Heart right ventricle (tissue), 16 donors: ENCODE measurements at regions not wholly inside any gene's neighbourhood (a gene's known extent, or its start where the extent isn't known, plus 50 kb on each side); places are given as distances from the start of the nearest gene placed in this dataset.

Experiments
- ATAC-seq, 8 donors: fragments of 200-7000 bp; cut with Tn5 transposase; one replicate each; pipeline ENCODE4 v1.9.1; 2020; ENCODE audit warnings: mild to moderate bottlenecking in 8 of 8, moderate library complexity in 8 of 8, moderate number of reproducible peaks in 1 of 8
- DNase-seq, 2 donors: peaks; one replicate each; pipeline ENCODE4 v3.0.0-alpha.2; 2020
- H3K27ac ChIP-seq, 10 donors: fragments of 200-600 bp; sonication (generic) in 2 of 10; one replicate each; pipeline versions ENCODE4 v1.5.0 to v1.8.0; 2020 to 2022; ENCODE audit warnings: mild to moderate bottlenecking in 3 of 10
- H3K27me3 ChIP-seq, 7 donors: fragments of 200-600 bp; one replicate each; pipeline ENCODE4 v1.8.0; 2021 to 2022; ENCODE audit warnings: mild to moderate bottlenecking in 2 of 7
- H3K36me3 ChIP-seq, 9 donors: fragments of 200-600 bp; sonication (generic) in 1 of 9; one replicate each; pipeline versions ENCODE4 v1.5.0 to v1.8.0; 2020 to 2022; ENCODE audit warnings: mild to moderate bottlenecking in 2 of 9
- H3K4me1 ChIP-seq, 9 donors: fragments of 200-600 bp; sonication (generic) in 1 of 9; one replicate each; pipeline versions ENCODE4 v1.5.0 to v1.8.0; 2020 to 2022; ENCODE audit warnings: mild to moderate bottlenecking in 4 of 9
- H3K4me3 ChIP-seq, 10 donors: fragments of 200-600 bp; sonication (generic) in 2 of 10; one replicate each; pipeline versions ENCODE4 v1.5.0 to v1.8.0; 2020 to 2022; ENCODE audit warnings: mild to moderate bottlenecking in 7 of 10, moderate library complexity in 2 of 10
- H3K9me3 ChIP-seq, 11 donors: fragments of 200-600 bp in 10 of 11; sonication (generic) in 2 of 11; one replicate each; pipeline versions ENCODE4 v1.5.0 to v1.8.0; 2013 to 2022; ENCODE audit warnings: mild to moderate bottlenecking in 2 of 11, control low read depth in 1 of 11, moderate library complexity in 1 of 11
- WGBS, 2 donors: extraction: QIAGEN DNeasy Blood & Tissue Kit; methylation state at CpG; one replicate each; pipeline ENCODE4 v1.1.7; 2013; ENCODE audit warnings: inconsistent platforms in 1 of 2; 5-methylcytosine and 5-hydroxymethylcytosine counted together
- intact Hi-C, 10 donors: fragments of 100-400 bp; cut with DNase I; formaldehyde crosslinking; loops; one replicate each; pipeline versions ENCODE4 v1.11.1 to v1.14.2; 2022
- TF ChIP-seq, protein P1 (sequence below), 9 donors: fragments of 200-600 bp; sonication (generic) in 2 of 9; IDR thresholded peaks; one replicate each; pipeline versions ENCODE4 v1.5.0 to v1.8.0; 2021 to 2022; ENCODE audit warnings: antibody characterized with exemption in 9 of 9, mild to moderate bottlenecking in 5 of 9, moderate library complexity in 1 of 9
- donor health status: Arrhythmogenic right ventricular cardiomyopathy.
- donor health status: ischemic (EF 13 %, LVEDD 7.1; RV severe dilation, severe dysfunction).
- donor health status: healthy with polysubstance abuse.
- donor health status: DM: no; HTN: yes; CAD: no.
- donor health status: DM: no; HTN: no; CAD: no.
- donor health status: ischemic (EF 25% LVEDD 6.9; RV normal size, moderate dysfunction).
- donor health status: ischemic (EF 25% LVEDD 5.7; RV mildly dilated, moderate dysfunction).
- donor health status: healthy.
- donor health status: DM: yes; HTN: yes; CAD: no.
- donor health status: Ischemic cardiomyopathy.
- donor health status: ischemic (EF 35%, LVEDD 5.7; RV mildly dilated, moderate dysfunction).
- donor health status: nonischemic (EF 11% LVEDD 7.7; RV severe dilation, severe dysfunction).
- donor health status: DM: yes; HTN: yes; CAD: no.
- donor health status: PGD.
- donor health status: ischemic (EF 29% LVEDD 5.4; RV normal size, mild dysfunction).
- donor health status: nonischemic (EF 23%, LVEDD 6.1; RV moderate dilation, normal function).

DNA sequence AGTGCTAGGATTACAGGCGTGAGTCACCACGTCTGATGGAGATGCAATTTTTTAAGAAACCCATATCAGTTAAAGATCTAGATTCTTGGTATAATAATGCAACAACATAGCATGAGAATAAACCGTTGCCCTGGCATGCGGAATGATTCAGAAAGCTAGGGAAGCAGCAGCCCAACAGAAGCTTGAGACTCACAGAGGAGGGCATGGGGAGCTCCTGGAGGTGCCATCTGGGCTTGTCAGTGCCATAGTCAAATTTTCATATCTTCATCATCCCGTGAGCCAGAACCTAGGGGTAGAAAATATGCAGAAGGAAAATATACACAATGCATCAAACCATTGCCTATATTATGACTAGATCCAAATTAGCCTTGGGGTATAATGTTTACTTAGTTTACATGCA is 118.7 kb upstream of the ADAMTS16 start:
- Histone ChIP-seq H3K9me3 (peaks cover 0 to 4% (median 0%) of the 10 kb centered on the region in 11 donors), H3K4me3 (no peak overlapping the region), H3K27ac (no peak overlapping the region), H3K27me3 (peaks cover 0 to 7% (median 0%) of the 10 kb centered on the region in 7 donors), H3K4me1 (no peaks in the 10 kb centered on the region), H3K36me3 (no peaks in the 10 kb centered on the region)
- TF ChIP-seq, protein P1, sequence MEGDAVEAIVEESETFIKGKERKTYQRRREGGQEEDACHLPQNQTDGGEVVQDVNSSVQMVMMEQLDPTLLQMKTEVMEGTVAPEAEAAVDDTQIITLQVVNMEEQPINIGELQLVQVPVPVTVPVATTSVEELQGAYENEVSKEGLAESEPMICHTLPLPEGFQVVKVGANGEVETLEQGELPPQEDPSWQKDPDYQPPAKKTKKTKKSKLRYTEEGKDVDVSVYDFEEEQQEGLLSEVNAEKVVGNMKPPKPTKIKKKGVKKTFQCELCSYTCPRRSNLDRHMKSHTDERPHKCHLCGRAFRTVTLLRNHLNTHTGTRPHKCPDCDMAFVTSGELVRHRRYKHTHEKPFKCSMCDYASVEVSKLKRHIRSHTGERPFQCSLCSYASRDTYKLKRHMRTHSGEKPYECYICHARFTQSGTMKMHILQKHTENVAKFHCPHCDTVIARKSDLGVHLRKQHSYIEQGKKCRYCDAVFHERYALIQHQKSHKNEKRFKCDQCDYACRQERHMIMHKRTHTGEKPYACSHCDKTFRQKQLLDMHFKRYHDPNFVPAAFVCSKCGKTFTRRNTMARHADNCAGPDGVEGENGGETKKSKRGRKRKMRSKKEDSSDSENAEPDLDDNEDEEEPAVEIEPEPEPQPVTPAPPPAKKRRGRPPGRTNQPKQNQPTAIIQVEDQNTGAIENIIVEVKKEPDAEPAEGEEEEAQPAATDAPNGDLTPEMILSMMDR (IDR thresholded peaks at IDR 0.05): no peak
- DNase-seq: no peak
- ATAC-seq: no peak
- WGBS, 2 donors: 81 to 87% methylated on average over 5 of the region's 5 CpGs
- intact Hi-C loops: no loop called here

DNA sequence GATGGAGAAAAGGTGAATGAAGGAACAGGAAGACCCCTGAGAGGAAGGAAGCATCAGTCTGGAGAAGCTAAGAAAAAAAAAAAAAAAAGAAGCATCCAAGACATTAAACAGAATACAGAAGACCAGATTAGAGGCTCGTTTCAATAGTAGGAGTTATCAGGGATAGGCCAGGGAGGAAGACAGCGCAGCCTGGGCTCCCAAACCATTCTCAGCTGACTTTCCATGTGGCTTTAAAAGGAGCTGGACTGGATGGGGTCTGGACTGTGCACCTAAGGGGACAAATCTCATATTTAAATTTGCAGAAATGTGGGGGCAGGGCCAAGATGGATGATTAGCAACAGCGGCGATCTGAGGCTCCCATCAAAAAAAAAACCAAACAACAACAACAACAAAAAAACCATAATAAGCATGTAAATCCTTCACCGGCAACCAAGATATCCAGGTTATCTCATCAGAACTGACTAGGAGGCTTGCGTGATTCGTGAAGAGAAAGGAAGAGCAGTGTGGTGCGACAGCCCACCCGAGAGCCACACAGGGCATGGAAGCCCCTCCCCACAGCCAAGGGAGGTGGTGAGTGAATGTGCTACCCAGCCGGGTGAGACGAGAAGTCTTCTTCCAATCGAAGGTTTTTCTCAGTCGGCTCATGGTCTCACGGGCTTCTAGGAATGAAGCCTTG is 114.9 kb upstream of the ADAMTS16 start:
- intact Hi-C loops: no loop called here
- peaks cover 0 to 9% (median 0%) of the 10 kb centered on the region in 7 donors for H3K27me3 ChIP-seq
- no peaks in the 10 kb centered on the region for H3K36me3 ChIP-seq
- no peak overlapping the region for H3K4me3 ChIP-seq
- WGBS, 2 donors: 83 to 91% methylated on average over 14 of the region's 14 CpGs
- H3K27ac ChIP-seq: no peak overlapping the region
- no peaks in the 10 kb centered on the region for H3K4me1 ChIP-seq
- TF ChIP-seq, protein P1 (IDR thresholded peaks at IDR 0.05): no peak
- peaks cover 0 to 4% (median 0%) of the 10 kb centered on the region in 11 donors for H3K9me3 ChIP-seq
- DNase-seq (no peak), ATAC-seq (no peak)

DNA sequence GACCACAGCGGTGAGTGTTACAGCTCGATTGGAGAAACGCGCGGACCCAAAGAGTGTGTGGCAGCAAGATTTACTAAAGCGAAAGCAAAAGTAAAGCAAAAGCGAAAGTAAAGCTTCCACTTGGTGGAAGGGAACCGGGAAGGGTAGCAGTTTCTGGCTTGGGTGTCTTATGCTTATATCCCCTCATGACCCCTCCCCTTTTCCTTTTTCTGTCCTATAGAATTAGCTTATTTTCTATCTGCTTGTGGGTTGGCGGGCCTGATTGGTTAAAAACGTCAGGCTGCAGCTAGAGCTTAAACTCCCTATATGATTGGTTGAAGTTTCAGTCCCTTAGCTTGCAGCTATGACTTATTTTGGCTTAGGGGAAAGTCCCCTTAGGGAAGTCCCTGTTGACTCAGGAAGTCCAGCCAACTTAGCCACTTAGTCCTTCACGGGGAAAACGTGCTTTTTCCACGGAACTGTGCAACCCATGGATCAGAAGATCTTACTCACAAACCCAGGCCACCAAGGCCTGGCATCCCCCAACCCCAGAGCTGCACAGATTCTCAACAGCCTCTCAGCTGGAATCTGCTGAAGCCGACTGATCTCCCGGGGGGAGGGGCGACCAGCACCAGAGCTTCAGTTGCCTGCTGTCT is 114.2 kb upstream of the ADAMTS16 start:
- Histone ChIP-seq H3K27ac (no peak overlapping the region), H3K36me3 (no peaks in the 10 kb centered on the region), H3K27me3 (peaks cover 0 to 9% (median 0%) of the 10 kb centered on the region in 7 donors), H3K4me3 (no peak overlapping the region), H3K4me1 (no peaks in the 10 kb centered on the region), H3K9me3 (peaks cover 0 to 4% (median 0%) of the 10 kb centered on the region in 11 donors)
- intact Hi-C loops: no loop called here
- no peak for ATAC-seq
- no peak for DNase-seq
- whole genome bisulfite sequencing, 2 donors: 77 to 80% methylated on average over 16 of the region's 16 CpGs
- TF ChIP-seq, protein P1 (IDR thresholded peaks at IDR 0.05): no peak

DNA sequence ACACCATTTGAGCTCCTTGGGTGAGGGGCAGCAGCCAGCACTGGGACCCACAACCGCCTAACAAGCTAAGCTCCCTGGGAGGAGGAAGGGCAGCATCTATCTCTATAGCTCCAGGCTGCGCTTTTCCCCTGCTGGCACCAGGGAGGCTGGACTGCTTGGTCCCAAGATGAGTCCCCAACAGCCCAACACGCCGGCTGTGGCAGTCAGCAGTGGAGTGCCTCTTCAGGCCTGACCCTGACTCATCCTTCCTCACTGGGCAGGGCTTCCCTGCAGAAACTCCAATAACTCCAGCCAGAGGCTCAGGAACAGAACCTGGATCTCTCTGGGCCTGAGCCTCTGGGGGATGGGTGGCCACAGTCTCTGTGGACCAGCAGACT is 113.7 kb upstream of the ADAMTS16 start:
- DNase-seq (no peak), ATAC-seq (no peak)
- Histone ChIP-seq H3K4me3 (no peak overlapping the region), H3K9me3 (peaks cover 0 to 5% (median 0%) of the 10 kb centered on the region in 11 donors), H3K27ac (no peak overlapping the region), H3K4me1 (no peaks in the 10 kb centered on the region), H3K36me3 (no peaks in the 10 kb centered on the region), H3K27me3 (peaks cover 0 to 9% (median 0%) of the 10 kb centered on the region in 7 donors)
- 50 to 85% methylated on average over 4 of the region's 4 CpGs for WGBS, 2 donors
- TF ChIP-seq, protein P1 (IDR thresholded peaks at IDR 0.05): no peak
- intact Hi-C loops: no loop called here
